ENCODE measurements at regions not wholly inside any gene's neighbourhood (a gene's known extent, or its start where the extent isn't known, plus 50 kb on each side); places are given as distances from the start of the nearest gene placed in this dataset.

DNA sequence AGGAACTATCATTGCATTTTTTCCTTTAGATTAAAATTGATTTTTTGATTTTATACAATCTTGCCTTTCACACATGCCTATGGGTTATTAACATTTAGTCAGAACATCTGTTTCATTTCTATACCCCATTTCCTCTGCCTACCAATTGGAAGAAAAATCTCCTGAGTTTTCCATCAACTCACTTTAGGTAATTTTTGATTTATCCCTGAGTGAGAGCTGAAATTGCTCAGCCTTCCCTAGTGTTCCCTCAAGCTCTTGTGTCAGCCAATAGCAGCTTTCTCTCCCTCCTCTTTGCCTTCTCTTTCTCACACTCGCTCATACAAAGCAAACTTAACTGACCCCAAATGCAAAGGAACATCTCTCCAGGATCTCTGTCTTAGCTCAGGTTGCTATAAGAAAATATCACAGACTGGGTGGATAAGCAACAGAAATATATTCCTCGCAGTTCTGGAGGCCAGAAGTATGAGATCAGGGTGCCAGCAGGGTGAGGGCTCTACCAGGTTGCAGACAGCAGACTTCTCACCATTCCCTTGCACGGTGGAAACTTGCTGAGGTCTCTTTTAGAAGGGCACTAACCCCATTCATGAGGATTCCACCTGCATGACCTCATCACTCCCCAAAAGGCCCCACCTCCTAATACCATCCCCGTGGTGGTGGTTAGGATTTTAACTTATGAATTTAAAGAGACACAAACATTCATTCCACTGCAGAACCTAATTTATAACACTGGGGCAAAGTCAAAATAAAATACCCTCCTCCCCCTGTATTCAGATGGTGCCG lies 224.2 kb upstream of the SFSWAP start:
- no peak for DNase-seq (ENCODE audit: low spot score)

DNA sequence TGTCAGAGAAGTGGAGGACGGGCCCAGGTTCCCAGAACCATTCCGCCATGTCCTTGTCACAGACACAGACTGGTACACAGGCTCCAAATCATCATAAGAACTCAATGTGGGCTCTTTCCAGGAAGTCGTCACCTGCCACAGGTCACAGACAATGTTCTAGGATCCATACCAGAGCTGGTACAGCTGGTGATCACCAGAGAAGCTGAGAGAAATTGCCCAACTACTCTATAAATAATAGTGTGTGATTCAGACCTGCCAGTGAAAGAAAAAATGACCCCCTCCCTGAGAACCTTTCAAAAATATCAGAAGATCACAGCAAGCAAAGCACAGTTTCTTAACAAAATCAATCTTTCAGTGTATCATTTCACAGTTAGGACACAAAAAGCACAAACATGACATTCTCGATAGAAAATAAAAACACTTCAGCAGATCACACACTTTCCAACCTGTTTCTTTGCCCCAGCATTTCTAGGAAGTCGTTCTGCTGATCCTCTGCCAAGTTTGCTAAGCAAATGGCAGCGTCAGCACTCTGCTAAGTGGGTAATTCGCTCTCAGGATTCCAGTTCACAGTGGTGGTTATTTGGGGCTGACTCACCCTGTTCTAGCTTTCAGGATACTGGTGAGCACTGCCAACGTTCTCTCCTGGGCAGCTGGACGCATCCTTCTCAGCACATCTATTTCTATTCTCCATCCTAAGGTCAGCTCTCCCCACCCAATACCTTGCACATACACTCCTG lies 223.3 kb upstream of the SFSWAP start:
- no peak for DNase-seq (ENCODE audit: low spot score)

DNA sequence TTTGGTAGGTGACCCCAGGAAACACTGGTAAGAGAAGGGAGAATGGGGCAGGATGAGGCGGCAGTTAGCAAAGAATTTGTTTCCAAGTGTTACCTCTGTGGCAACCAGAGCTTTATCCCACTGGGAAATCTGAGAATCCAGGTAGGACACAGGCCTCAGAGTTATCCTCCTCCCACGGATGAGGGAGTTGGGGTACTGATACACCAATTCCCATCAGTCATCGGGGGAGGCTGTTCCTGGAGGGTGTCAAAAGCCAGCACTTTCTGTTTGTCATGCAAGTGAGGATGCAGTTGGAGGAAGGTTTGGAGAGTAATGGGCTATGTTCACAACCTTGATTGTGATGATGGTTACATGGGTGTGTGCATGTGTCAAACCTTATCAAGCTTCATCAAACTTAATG lies 221.2 kb upstream of the SFSWAP start:
- DNase-seq (ENCODE audit: low spot score): no peak

DNA sequence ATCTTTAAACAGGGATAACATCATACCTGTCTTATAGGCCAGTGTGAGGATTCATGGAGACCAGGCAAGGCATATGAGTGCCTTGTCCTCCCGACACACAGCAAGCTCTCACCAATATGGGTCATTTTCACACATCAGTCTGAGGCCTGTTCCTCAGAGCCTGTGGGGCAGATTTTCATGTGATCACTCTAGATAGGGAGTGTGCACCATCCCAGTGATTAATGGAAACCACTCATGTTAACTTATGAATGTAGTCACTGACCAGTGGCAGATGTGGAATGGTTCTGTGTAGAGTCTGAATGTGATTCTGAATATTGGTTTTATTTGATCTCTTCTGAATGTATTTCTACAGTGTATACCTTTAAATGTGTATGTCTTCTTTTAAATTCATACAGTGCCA lies 219.7 kb upstream of the SFSWAP start:
- DNase-seq (ENCODE audit: low spot score): no peak

DNA sequence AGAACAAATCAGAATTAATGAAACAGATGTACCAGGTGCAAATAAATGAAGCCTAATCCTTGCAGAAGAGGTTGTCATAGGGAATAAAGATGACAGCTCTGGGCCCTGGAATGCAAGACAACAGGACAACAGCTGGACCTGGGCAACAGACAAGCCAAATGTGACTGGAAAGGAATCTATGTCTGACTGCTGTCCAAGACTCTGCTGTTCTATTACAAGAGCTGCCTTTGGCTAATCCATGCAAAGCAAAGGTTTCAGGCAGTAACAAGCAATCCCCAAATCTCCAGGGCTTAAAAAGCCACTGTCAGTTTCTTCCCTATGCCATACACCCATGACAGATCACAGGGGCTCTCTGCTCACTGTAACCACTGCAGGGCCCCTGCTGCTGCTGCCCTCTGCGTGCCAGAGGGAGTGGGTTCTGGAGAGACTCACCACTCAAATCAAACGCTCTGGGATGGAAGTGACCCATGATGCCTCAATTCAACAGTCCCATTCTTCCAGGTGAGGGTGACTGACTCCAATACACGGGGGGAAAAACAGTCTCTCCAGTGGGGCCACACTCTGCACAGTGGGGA lies 218.9 kb upstream of the SFSWAP start:
- no peak for DNase-seq (ENCODE audit: low spot score)

DNA sequence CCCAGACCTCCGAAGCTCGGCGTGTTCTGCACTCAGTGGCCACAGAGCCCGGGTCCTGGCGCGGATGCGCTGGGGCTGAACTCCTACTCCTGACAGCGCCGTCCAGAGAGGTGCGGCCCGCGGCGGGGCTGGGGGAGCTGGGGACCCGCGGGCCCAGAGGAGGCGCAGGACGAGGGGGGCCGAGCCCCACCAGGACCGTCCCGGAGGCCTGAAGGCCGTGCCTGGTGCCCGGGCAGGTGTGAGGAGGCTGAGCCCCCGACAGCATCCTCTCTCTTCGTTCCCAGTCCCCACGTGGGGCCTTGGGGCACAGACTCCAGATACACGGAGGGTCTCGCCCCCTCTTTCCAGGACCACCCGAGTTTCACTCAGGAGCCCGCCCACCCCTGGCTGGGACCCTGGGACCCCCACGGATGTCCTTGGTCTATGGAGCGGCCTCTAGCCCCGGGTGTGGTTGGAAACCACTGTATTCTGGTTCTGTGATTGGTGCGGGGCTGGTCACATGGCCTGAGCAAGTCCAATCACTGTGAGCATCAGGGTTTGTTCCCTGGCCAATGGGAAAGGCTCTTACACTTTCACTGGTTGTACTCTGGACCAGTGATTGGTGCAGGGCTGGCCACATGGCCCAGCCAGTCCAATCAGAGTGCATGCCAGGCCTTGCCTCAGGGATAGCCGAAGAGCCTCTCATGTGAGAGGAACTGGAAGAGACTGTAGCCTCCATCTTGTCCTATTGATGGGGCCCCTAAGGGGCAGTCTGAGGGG lies 217.6 kb upstream of the SFSWAP start:
- DNase-seq (ENCODE audit: low spot score): no peak

DNA sequence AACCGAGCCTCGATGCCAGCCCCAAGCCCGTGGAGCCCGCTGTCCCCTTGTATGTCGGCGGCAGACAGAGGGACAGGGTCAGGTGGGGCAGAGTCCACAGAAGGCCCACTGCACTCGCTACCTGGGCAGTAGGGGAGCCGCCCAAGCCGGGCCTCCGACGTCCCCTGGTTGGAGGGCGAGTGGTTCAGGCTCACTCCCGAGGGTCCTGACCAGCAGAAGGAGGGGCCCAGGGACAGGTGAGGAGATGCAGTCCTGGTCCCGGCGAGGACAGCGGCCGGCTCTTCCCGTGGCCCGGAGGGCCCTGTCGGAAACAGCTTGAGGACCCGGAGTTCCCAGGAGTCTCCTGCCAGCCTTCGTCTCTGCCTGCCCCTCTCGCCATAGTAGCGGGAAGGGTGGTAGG lies 216.7 kb upstream of the SFSWAP start:
- DNase-seq (ENCODE audit: low spot score): no peak

DNA sequence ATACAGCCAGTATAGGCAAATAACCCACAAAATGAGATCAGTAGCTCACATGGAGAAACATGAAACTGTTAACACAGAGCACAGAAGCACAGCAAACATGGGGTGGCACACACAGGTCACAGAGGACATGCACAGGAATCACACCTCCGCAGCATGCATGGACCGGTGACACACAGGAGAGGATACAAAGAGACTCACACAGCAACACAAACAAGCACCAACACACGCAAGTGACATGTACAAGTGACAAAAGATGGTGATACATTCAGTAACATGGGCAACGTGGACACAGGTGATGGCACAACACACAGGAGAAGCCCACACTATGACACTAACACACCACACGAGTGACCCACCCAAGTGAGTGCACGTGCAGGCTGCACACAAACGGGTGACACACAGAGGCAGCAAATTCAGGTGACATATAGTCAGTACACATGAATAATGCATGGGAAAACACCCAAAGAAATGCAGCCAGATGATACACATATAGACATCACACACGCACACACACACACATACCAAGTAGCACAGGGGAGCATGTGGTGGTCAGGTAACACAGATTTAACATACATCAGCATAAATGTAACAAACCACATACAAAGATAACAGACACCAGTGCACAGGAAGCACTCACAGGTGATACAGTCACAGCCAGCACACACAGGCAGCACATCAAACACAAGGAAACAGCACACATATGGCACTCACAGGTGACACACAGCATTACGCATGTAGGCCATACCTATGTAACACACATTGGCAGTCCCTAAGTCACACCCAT lies 216.0 kb upstream of the SFSWAP start:
- DNase-seq (ENCODE audit: low spot score): no peak

DNA sequence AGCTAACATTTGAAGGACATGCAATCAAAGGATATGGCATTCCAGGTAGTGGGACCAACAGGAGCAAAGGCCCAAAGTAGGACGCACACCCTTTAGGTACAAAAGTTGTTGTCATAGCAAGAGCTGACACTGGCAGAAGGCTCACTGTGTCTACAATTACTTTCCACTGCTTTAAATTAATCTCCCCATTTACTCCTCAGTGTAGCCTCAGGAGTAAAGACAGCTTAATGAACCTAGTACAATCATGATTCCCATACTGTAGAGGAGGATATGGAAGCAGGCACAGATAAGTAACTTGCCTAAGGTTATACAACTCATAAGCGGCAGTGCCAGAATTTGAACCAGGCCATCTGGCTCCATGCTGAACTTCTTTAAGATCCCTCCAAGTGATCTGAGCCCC lies 212.9 kb upstream of the SFSWAP start:
- DNase-seq (ENCODE audit: low spot score): no peak

DNA sequence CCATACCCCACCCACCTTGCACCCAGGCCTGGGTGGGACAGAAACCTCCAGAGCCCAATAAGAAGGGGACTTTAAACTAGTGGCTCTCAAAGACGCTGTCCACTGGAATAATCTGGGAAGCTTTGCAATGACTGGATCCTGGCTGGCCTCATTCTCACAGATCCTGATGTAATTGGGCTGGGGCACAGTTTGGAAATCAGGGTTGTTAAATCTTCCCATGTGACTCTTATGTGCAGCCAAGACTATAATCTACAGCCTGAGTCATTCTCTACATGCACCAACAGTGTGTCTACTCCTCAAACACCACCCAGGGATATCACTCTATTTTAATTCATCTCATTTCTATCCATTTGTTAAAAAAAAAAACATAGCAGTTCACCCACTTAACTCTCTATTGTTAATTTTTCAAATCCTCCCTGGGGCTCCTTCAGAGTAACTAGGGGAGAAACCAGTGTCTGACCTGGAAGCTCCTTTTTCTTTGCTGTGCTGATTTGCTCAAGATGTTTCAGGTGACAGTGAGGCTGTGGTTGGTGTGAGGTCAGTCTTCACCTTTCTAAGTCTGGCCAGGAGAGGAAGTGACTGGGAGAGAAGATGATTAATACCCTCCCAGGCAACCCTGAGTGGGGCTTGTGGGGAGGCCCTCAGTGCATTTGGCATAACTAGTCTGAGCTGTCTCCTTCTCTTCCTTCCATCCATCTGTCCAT lies 211.6 kb upstream of the SFSWAP start:
- DNase-seq (ENCODE audit: low spot score): no peak

DNA sequence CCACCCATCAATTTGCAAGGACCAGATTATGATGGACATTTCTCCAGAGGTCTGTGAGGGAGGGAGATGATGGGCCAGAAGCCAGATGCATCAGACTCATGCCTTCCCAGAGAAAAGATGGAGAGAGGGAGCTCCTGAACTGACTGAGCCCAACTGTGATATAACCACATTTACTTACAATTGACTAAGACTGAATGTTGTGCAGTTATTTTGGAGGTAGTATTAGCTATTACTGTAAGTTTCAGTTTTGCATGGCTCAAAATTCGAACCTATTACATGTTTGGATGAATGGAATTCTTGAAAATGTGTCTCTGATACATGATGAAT lies 211.1 kb upstream of the SFSWAP start:
- DNase-seq (ENCODE audit: low spot score): no peak

DNA sequence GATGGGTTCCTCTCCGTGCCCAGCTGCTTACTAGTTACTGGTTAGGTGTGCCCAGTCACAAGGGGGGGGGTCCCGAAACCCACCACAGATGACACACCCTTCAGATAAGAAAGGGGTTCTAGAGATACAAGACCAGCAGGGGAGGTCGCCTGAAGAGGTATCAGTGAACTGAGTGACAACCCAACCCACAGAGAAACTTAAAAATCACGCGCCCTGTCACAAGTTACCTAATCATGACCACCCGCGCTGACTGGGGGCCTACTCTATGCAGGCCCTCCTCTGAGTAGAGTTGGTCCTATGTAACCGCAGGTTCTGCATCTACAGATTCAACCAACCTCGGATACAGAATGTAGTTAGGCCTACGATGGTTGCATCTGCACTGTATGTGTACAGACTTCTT lies 210.3 kb upstream of the SFSWAP start:
- no peak for DNase-seq (ENCODE audit: low spot score)

DNA sequence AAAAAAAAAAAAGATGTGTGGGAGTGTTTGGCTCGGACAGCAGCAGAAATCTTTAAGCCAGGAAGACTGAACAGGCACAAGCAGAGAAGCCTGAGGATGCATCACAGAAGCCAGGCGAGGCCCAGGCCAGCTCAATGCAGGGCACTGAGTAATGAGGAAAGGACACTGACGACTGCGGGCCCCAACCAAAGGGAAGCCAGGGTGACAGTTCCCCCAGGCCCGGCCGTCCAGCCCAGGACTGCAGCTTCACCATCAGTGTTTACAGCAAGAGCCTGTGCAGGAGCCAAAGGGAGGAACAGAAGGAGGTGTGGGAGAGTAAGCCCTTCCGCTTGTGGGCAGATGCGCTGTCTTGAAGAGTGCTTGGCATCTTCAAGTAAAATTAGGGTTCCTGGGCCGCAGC lies 205.3 kb upstream of the SFSWAP start:
- DNase-seq (ENCODE audit: low spot score): no peak

DNA sequence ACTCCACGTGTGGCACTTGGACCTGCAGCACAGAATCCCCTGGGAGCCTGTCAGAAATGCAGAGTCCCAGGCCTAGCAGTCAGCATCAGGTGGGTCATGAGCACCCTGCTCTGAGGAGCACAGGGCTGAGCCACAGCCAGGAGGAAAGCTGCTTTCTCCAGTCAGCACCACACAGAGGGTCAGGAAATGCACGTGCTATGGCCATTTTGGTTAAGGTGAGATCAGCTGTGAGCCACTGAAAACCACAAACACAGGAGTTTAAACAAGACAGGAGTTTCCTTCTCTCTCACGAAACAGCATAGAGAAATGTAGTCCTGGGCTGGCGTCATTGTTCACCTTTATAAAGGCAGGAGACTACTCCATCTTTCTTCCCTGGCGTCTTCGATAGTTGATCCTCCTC lies 204.5 kb upstream of the SFSWAP start:
- no peak for DNase-seq (ENCODE audit: low spot score)

DNA sequence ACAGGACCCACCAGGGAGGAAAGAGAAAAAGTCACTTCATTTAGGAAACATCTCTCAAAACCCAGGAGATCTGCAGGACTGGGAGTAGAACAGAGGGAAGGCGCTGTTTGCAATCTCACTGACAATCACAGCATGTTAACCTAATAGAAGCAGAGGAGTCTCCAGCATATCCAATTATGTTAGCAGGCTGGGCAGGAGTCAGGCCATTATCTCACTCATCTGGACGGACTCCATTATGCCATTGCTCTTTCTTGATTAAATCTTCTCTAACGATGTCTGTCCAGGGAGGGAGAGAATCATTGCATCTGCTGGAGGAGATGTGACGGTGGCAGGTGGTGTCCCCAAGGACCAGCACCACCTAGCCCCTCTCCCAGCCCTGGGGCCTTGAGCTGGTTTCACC lies 203.8 kb upstream of the SFSWAP start:
- no peak for DNase-seq (ENCODE audit: low spot score)

DNA sequence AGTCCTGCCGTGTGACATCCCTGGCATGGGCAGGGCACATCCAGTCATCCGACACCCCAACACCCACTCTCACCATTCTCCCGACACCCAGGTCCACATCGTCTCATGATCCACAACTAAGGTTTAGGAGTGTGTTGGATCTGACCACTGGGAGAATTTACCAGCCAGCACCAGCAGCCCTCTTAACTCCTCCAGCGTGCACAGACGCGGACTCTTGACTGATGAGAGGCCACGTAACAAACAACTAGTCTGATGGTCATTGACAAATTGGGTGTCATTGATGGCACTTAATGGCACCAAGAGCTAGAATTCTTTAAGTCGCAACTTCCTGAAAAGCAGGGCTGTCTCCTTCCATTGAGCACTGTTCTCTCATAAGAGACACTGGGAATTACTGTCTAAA lies 203.0 kb upstream of the SFSWAP start:
- DNase-seq (ENCODE audit: low spot score): no peak

DNA sequence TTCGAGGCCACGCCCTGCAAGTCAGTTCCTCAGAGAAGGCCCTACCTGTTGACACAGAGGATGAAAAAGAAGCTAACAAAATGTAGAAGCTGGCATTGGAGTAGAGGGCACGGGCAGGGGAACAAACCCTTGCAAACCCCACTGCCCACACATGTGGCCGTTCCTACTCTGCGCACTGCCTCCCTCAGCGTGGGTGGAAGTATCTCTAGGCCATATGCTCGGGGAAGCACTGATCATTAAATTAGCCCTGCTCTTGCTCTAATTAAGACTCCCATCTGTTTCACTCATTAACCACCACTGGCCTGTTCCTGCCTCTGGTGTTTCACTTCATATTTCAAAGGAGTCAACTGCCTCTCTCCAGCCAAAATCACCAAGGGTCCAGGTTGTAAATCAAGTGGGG lies 201.2 kb upstream of the SFSWAP start:
- DNase-seq (ENCODE audit: low spot score): no peak

DNA sequence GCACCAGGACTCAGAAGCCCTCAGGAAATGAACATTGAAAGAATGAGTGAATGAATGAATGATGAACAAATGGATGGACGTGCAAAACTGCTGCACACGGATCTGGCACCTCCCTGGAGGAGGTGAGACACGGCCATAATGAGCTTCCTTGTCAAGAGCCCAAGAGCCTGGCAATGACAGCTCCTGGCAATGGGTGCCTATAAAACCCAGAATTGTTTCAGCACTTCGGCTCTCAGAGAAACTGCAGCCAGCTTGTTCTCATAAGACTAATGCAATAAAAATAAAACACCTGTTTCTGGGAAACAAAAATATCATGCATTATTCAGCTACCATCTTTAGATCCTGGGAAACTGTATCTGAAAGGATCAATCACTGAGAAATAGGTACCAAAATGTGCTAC lies 200.5 kb upstream of the SFSWAP start:
- no peak for DNase-seq (ENCODE audit: low spot score)

DNA sequence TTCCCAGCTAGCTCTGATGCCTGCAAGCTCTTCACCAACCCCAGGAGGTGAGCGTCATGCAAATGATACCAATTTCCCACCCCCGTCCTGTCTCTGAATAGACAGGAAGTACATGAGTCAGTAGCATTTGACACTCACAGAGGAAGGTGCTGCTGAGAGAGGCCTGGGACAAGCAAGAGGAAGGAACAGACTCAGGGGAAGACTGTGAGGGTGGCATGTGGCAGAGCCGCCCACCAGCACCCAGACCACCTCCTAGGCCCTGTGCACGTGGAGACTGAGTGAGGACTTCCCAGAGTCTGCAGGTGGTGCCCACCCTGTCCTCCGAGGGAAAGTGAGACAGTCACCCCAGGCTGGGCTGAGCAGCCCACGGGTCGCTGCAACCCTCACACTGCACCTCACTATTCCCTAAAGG lies 199.5 kb upstream of the SFSWAP start:
- DNase-seq (ENCODE audit: low spot score): no peak

DNA sequence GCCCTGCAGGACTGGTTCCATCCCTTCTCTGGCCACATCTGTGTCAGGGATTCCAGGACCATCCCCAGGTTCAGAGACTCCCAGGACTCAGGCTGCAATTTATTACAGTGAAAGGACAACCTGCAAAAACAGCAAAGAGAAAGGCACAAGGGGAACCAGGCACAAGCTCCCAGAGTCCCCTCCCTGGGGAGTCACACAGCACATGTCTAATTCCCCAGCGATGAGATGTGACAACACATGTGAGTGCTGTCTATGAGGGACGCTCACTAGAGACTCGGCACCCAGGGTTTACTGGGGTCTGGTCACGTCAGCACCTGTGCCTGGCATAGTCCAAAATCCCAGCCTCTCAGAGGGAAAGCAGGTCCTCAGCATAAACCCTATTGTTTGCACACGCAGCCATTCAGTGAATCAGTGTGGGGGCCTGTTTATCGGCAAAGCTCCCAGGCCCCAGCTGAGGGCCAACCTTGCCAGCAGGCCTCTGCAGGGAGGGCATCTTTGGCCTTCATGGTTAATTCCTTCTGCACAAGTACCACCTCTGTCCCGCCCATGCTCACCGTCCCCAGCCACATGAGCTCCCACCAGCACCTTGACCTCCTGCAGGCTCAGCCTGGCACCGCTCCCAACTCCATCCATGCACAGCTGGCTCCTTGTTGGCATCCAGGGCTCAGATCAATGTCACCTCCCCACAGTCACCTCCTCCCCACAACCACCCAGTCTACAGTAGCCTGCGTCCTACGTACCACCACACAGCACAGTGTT lies 198.9 kb upstream of the SFSWAP start:
- DNase-seq (ENCODE audit: low spot score): no peak

DNA sequence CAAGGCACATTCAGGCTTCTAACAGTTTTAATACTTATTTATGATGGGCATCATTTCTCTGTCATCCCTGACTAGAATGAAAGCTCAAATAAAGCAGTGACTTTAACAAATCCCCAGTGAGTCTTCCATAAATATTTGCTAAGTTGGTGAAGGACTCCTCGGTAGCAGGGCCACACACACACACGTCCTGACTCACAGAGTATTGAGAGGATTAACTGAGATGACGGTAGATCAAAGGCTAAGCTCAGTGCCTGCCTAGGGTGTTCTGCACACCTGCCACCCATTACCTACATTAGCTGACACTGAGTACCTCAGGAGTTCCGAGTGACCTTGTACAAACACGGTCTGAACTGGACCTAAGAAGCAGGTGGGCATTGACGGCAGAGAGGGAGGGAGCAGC lies 197.3 kb upstream of the SFSWAP start:
- DNase-seq (ENCODE audit: low spot score): no peak

Data from HuH-7.5 (cell line).